CD1c-positive myeloid dendritic cell (primary cell): ENCODE measurements at regions not wholly inside any gene's neighbourhood (a gene's known extent, or its start where the extent isn't known, plus 50 kb on each side); places are given as distances from the start of the nearest gene placed in this dataset.

Source experiments
- DNase-seq: peaks from one replicate; pipeline ENCODE4 v3.0.0-alpha.2; 2016; ENCODE audit errors: extremely low spot score

GRCh38 chr3:118057086-118057485 is 977.6 kb downstream of the IGSF11 start:
- DNase-seq = no peak

DNA sequence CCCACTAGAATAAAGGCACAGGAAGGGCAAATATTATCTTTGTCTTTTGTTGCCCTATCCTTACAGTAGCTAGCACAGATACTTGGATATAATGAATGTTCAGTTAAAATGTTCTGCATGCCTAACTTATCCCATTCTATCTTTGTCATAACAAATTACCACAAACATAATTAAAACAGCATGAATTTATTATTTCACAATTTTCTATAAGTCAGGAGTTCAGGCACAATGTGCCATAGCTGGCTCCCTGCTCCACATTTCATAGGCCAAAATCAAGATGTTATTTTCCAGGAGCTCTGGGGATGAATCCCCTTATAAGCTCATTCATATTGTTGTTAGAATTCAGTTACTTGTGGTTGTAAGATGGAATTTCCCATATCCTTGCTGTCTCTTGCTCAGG is 975.5 kb downstream of the IGSF11 start:
- DNase-seq = no peak

GRCh38 chr3:118067439-118067838 is 967.2 kb downstream of the IGSF11 start:
- no peak for DNase-seq

- no peak for DNase-seq
Measured at GRCh38 chr3:118075873-118076272, 958.8 kb downstream of the IGSF11 start.

- DNase-seq = no peak
Measured at GRCh38 chr3:118077332-118077731, 957.3 kb downstream of the IGSF11 start.

GRCh38 chr3:118080889-118081288 is 953.8 kb downstream of the IGSF11 start:
- no peak for DNase-seq

GRCh38 chr3:118088696-118089095 is 946.0 kb downstream of the IGSF11 start:
- DNase-seq = no peak

DNA sequence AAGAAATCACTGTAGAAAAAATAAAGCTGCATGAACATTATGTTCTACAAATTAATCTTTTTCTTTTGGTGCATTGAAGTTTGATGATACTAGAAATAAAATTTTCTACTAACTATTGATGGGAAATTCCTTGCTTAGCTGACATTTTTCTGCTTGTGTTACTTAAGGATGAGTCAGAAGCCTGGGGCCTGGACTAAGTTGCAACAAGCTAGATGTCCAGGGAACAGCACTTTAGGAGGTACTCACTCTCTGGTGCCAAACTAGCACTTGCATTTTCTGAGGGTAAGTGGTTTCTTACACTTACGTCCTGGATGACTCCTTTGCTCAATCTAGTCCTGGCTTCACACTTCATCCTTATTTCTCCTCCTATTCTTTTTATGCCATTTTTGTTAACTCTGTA is 945.1 kb downstream of the IGSF11 start:
- DNase-seq = no peak

- no peak for DNase-seq
Measured at GRCh38 chr3:118097226-118097625, 937.4 kb downstream of the IGSF11 start.

DNA sequence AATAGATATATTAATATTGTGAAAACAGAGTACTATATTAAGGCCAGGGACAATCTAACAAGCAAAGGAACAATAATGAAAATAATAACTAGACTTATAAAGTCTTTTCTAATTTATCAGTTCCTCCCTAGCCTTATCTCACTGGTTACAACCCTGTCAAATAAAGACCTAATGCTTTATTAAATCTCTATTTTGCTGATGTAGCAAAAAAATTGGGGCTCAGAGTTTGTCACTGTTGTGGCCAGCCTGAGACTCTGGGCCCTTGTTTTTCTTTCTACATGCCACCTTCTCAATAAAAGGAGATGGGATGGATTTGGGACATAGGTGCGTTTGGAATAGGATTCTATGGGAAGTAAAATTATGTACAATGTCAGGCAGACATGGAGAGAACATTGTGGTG is 937.0 kb downstream of the IGSF11 start:
- DNase-seq = no peak

DNA sequence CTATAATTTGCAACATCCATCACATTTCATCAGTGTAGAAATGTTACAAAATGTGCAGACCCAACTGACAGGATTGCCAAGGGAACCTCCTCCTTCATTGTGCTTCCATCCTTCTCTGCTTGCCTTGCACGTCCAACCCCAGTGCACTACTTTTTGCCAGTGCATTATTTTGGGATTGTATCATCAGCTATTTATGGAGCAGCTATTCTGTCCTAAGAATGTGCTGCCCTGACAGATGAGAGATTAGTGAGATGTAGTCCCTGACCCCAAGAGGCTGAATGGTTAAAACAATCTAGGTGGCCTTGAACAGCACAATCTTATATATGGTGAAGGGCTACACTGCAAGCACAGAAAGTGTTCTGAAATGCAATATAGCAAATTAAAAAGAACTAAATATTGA is 935.8 kb downstream of the IGSF11 start:
- no peak for DNase-seq

DNA sequence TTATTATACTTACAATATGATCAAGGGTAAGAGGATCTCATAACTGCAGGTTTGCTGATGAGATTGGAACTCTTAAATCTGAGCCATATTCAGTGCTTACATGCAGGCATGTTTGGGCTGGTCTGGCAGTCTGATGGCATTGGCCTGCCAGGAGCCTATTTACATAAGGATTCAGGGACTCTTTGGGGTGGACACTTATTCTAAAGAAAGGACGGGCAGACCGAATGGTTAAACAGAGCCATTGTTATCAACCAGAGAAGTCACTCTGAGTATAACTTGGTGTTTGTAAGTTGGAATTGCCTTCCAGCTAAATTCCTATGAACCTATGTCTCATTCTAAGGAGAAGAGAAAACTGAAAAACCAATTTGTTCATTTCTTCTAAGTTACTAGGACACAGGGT is 932.8 kb downstream of the IGSF11 start:
- no peak for DNase-seq

GRCh38 chr3:118102737-118103136 is 931.9 kb downstream of the IGSF11 start:
- DNase-seq = no peak

DNA sequence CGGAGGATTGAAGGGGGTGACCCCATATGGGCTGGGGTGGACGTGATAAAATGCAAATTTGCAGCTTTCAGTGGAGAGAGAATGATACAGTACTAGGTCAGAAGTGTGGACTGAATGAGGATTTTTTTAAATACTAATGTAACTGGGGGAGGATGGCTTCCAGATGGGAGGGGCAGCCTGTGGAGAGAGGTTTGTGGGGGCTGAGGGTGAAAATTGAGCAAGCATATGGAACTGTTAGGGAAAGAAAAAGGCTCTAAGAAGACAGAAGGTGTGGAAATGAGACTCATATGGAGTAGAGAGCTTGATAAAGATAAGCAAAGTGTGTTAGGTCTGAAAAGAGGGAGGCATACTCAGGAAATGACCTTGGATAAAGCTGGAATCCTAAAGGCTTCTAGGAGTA is 926.4 kb downstream of the IGSF11 start:
- no peak for DNase-seq

GRCh38 chr3:118108769-118109168 is 925.9 kb downstream of the IGSF11 start:
- no peak for DNase-seq

DNA sequence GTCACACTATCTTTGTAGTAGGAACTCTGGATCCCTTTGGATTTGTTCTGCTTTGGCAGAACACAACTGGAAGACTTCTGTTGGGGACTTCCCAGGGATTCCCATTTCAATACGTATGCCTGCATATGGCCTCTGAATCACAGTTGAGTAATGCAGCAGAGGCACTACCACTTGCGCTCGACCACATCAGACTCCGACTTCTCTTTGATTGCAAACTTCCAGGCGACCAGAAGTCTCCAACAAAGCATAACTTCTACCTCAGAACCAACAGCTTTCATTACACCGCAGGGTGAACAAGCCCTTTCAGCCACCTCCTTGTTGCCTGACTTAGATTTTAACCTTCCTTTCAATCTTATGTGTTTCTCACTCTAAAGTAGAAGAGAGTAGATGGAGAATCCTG is 924.4 kb downstream of the IGSF11 start:
- DNase-seq = no peak

- no peak for DNase-seq
Measured at GRCh38 chr3:118116991-118117390, 917.7 kb downstream of the IGSF11 start.

DNA sequence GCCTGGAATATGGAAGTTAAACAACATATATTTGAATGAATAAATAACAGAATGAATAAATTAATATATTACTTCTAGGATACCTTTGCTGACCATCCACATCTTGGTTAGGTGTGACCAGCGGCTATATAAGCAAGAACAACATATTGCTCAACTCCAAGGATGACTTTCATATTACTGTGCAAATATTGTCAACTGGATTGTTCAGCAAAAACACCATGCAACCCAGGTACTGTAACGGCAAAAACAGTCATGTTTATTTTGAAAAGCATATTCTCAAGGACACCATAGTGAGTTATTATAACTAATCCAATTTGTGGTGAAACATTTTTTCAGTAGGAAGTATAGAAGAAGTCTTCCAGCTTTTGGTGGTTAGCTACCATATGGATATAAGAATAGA is 907.9 kb downstream of the IGSF11 start:
- no peak for DNase-seq

DNA sequence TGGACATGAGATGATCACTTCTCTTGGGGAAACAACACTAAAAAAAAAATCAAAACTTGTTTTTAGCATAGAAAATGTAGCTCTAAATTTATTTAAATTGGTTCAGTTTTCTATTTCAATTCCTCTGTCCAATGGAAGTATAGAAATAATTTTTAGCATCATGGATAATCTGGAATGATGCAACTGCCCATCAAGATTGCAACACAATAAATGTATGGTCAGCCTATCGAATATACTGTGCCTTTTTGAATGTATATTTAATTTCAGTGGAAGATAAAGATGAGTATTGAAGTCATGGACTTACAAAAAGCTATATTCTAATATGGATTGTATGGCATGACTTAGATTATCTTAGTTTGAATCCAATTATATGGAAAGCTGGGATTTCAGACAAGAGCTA is 906.7 kb downstream of the IGSF11 start:
- no peak for DNase-seq

GRCh38 chr3:118128886-118129285 is 905.8 kb downstream of the IGSF11 start:
- DNase-seq = no peak

GRCh38 chr3:118137778-118138177 is 896.9 kb downstream of the IGSF11 start:
- DNase-seq = no peak

- no peak for DNase-seq
Measured at GRCh38 chr3:118144919-118145318, 889.7 kb downstream of the IGSF11 start.

- no peak for DNase-seq
Measured at GRCh38 chr3:118146658-118147375, 887.8 kb downstream of the IGSF11 start.

GRCh38 chr3:118151164-118151563 is 883.5 kb downstream of the IGSF11 start:
- no peak for DNase-seq
